NCI-H1105 treated with DMSO at 0.1 percent for 48 hours (cell line): ENCODE measurements at regions not wholly inside any gene's neighbourhood (a gene's known extent, or its start where the extent isn't known, plus 50 kb on each side); places are given as distances from the start of the nearest gene placed in this dataset.
A peak's percentile ranks its signal among the peaks of the same experiment; 100 is the strongest.
"Not testable (repeated sequence)": the region's sequence is repeated elsewhere in the genome, so short reads cannot be mapped to it uniquely, and the experiment has no call there.

Source experiments
- DNase-seq: peaks from one replicate; lab custom pipeline; 2025; lab: John Stamatoyannopoulos, UW

GRCh38 chr5:67643536-67643935 lies 446.9 kb upstream of the CD180 start:
- no peak for DNase-seq

- peak; percentile 80 for DNase-seq
These were observed 443.4 kb upstream of the CD180 start for GRCh38 chr5:67639976-67640375.

GRCh38 chr5:67639313-67639712 lies 442.7 kb upstream of the CD180 start:
- no peak for DNase-seq

DNA sequence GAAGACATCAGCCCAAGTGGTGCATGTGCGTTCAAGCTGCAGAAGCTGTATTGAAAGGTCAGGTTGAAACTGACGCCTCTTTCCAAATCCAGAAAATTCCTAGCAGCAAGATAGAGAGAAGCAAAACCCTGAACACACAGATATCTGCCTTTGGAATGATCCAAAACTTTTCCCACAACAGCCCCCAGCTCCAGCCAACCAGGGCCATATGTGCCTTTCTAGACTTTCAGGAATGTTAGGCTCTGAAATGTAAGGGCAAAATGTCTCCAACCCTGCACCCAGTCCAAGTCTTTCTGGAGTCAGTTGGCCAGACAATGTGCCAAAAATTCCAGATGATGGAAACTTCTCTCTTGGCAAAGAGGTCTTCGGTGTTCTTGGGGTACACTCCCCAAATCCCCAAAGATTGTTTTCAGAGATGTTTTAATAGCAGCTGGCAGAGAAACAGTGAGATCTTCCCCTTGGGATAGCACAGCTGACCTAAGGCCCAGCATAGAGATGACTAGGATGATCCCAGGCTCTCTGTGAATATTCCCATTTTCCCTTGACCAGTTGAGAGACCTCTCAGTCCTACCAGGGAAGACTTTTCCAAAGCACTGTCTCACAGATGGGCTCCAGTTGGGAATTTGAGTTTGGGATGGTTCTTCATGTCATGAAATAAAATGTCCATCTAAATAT lies 440.4 kb upstream of the CD180 start:
- no peak for DNase-seq

DNA sequence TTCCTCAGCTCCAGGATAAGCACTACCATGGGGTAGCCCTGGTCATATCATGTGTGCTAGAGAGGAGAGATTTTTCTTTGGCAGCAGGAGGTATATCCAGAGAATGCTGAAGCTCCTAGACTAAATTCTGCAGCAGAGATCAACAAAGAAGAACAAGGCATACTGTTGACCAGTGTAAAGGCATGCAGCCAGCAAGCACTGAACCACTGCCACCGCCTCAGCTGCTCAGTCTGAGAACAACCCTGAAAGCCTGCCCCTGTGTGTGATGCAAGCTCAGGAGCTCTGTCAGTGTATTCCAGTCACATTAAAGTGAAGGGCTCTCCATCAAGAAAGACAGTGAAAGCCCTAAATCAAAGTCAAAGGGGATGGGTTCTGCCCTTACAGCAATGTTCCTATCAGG lies 439.5 kb upstream of the CD180 start:
- no peak for DNase-seq

- DNase-seq: not testable (repeated sequence)
These were observed 430.5 kb upstream of the CD180 start for GRCh38 chr5:67627079-67627478.

GRCh38 chr5:67623078-67623477 lies 426.5 kb upstream of the CD180 start:
- DNase-seq: no peak

GRCh38 chr5:67620424-67621397 lies 424.1 kb upstream of the CD180 start:
- DNase-seq: peak; percentile 75

DNA sequence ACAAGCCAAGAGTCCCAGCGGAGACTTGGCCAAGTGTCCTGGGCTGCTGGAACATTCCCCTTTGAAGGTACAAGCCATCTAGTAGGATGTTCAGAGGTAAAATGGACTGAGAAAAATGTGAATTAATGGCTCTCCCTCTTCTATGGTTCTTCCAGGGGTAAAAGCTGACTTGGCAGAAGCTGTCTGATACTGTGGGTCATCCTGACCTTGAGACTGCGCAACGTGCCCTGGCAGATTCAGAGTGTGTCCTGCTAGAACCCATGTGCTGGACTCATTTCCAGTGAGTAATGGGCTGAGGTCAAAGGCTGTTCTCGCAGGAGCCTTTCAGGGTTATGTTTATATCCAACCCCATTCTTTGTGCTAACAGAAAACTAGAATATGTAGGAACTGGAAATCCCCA lies 423.0 kb upstream of the CD180 start:
- DNase-seq: no peak

GRCh38 chr5:67619235-67619634 lies 422.6 kb upstream of the CD180 start:
- DNase-seq: no peak

GRCh38 chr5:67617051-67617450 lies 420.5 kb upstream of the CD180 start:
- peak; percentile 15 for DNase-seq

- DNase-seq: no peak
These were observed 416.4 kb upstream of the CD180 start for GRCh38 chr5:67612961-67613360.

DNA sequence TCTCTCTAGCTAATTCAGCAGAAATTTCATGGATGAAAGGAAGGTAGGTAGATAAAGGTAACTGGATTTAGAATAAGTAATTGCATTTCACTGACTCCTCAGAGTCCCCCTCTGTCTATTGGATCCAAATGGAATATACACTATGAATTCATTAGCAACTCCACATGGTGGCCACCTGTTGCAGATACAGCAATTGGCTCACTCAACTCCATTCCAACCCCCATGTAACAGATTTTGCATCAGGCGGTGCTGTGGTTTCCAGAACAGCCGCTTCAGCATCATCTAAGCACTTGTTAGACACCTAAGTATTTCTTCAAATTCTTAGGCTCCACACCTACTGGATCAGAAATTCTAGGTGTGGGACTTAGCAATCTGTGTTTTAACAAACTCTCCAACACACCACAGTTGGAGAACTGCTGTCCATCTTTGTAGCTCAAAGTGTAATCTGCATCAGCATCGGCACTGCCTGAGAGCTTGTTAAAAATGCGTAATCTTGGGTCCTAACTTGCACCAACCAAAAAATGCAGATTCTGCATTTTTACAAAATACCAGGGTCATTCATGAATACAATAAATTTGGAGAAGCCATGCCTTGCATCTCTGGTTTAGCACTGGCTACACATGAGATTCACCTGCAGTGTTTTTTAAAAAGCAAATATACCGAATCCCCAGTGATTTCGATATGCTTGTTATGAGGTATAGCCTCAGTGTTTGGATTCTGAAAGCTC lies 413.8 kb upstream of the CD180 start:
- DNase-seq: no peak

DNA sequence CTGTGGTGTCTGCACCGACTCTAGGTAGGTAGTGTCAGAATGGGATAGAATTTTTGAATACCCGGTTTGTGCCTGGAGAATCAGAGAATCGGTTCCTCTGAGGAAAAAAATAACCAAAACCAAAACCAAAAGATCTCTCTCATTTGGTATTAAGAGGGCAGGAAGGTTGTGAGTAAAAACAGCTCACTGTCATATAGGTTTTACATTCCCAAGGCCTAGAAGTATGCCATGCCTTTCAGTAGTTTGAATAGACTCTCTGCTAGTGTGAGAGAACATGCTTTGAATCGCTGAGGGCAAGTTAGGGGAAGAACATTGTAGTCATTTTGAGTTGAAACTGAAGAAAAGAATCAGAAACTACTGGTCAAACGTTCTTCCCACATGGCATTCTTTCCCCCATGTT lies 411.4 kb upstream of the CD180 start:
- DNase-seq: no peak

GRCh38 chr5:67606586-67606947 lies 410.0 kb upstream of the CD180 start:
- DNase-seq: no peak

- DNase-seq: no peak
These were observed 409.4 kb upstream of the CD180 start for GRCh38 chr5:67605730-67606585.

DNA sequence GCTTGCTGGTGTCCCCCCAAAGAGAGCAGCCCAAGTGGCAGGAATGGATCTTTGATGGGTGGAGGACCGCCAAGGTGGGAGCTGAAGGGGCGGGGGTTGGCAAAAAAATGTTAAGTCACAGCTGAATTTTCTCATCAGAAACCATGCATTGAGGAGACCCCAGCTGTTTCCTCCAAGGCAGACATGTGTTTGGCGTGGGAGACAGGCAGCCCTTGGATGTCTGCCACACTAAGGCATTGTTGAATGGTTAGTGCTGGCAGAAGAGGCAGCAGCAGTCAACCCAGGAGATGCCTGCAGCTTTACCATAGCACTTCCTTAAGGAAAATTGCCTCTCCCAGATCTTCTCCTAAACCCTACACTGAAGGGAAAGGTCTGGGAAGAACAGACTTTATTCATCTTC lies 394.9 kb upstream of the CD180 start:
- DNase-seq: no peak

DNA sequence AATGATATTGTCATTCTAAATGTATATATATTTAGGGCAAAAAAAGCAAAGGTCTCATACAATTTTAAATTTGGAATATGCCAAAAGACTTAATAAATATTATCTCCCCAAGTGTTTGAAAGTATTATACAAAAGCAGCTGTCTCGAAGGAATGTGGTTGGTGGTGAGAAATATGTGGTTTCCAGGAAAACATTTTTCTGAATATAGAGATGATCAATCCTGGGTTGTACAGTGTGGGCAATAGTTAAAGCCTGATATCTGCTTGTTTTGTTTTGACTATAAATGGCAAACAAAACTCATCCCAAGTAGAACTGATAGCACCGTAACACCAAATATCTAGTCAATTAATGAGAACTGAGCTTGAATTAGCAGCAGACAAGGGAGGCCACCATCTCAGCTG lies 391.8 kb upstream of the CD180 start:
- DNase-seq: no peak

GRCh38 chr5:67581203-67581602 lies 384.6 kb upstream of the CD180 start:
- no peak for DNase-seq

- no peak for DNase-seq
These were observed 381.4 kb upstream of the CD180 start for GRCh38 chr5:67578011-67578410.

DNA sequence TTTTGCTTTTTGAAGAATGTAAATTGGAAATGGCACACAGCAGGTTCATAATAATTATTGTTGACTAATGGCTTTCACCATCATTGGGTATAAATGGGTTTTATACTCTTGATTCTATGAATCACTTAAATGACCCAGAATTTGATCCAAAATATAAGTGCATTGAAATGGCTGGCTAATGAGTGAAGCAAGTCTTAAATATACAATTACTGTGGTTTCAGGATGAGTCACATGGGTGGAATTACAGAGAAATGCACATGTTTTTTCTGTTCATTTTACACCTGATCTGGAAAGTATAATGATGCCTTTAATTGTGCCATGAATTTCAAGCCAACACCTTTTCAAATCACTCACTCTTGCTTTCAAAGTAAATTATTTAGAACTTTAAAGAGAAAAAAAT lies 380.8 kb upstream of the CD180 start:
- peak; percentile 89 for DNase-seq

GRCh38 chr5:67576112-67576511 lies 379.5 kb upstream of the CD180 start:
- DNase-seq: no peak
